ENCODE measurements at regions not wholly inside any gene's neighbourhood (a gene's known extent, or its start where the extent isn't known, plus 50 kb on each side); places are given as distances from the start of the nearest gene placed in this dataset.

- TF ChIP-seq CTCF (IDR thresholded peaks at IDR 0.05; ENCODE audit: low read length): no peak
- no peak for TF ChIP-seq EZH2 (IDR thresholded peaks at IDR 0.05; ENCODE audit: borderline replicate concordance, low read length)
Measured at GRCh38 chr18:76602191-76602590, 107.1 kb upstream of the ZNF516 start.
